ENCODE measurements at regions not wholly inside any gene's neighbourhood (a gene's known extent, or its start where the extent isn't known, plus 50 kb on each side); places are given as distances from the start of the nearest gene placed in this dataset.

GRCh38 chr16:13519871-13520270 lies 400.1 kb upstream of the ERCC4 start:
- no peak for TF ChIP-seq POLR2A (IDR thresholded peaks at IDR 0.05; ENCODE audit: low read depth, low read length)
- no peak for TF ChIP-seq POLR2AphosphoS5 (IDR thresholded peaks at IDR 0.05; ENCODE audit: insufficient read depth, low read depth, low read length)
- TF ChIP-seq CTCF (IDR thresholded peaks at IDR 0.05; ENCODE audit: extremely low read depth in 1 of 2, insufficient read depth in 1 of 2, low read depth in 1 of 2, low read length in 2 of 2): no peak
- no peak for TF ChIP-seq EZH2 (IDR thresholded peaks at IDR 0.05; ENCODE audit: borderline replicate concordance, low read depth, low read length, severe bottlenecking)
- TF ChIP-seq JUN (IDR thresholded peaks at IDR 0.05; ENCODE audit: borderline replicate concordance, insufficient read depth, insufficient read length, low read depth): no peak
- no peak for TF ChIP-seq MAX (IDR thresholded peaks at IDR 0.05; ENCODE audit: insufficient read depth, insufficient read length)
- no peak for TF ChIP-seq MYC (IDR thresholded peaks at IDR 0.05; ENCODE audit: low read depth, low read length)
- TF ChIP-seq GATA2 (IDR thresholded peaks at IDR 0.05; ENCODE audit: insufficient read depth, insufficient read length, low read depth, low read length): no peak

All from endothelial cell of umbilical vein (primary cell).